Trophoblast cell (in vitro differentiated cells and primary cell): ENCODE measurements at regions not wholly inside any gene's neighbourhood (a gene's known extent, or its start where the extent isn't known, plus 50 kb on each side); places are given as distances from the start of the nearest gene placed in this dataset.
A peak's percentile ranks its signal among the peaks of the same experiment; 100 is the strongest.

Source experiments
- DNase-seq, 2 donors: peaks; one replicate each; pipeline ENCODE4 v3.0.0-alpha.2; 2016
- H2AFZ ChIP-seq: 2 replicates; pipeline ENCODE4 v1.6.1; 2013; ENCODE audit warnings: low read length, moderate library complexity, mild to moderate bottlenecking; ENCODE audit not compliant: insufficient read depth, poor library complexity
- H2AK5ac ChIP-seq: 2 replicates; pipeline ENCODE4 v1.6.1; 2013; ENCODE audit warnings: mild to moderate bottlenecking, low read length
- H2BK120ac ChIP-seq: 2 replicates; pipeline ENCODE4 v1.6.1; 2013; ENCODE audit warnings: low read length, mild to moderate bottlenecking, moderate library complexity; ENCODE audit not compliant: insufficient read depth, poor library complexity
- H2BK12ac ChIP-seq: 2 replicates; pipeline ENCODE4 v1.6.1; 2013; ENCODE audit warnings: mild to moderate bottlenecking, low read length, moderate library complexity
- H2BK5ac ChIP-seq: 2 replicates; pipeline ENCODE4 v1.6.1; 2013; ENCODE audit warnings: low read length, low read depth, moderate library complexity, mild to moderate bottlenecking; ENCODE audit not compliant: poor library complexity
- H3K14ac ChIP-seq: 2 replicates; pipeline ENCODE4 v1.6.1; 2013; ENCODE audit warnings: mild to moderate bottlenecking, low read length
- H3K18ac ChIP-seq: 2 replicates; pipeline ENCODE4 v1.6.1; 2013; ENCODE audit warnings: mild to moderate bottlenecking, low read length
- H3K23ac ChIP-seq: 2 replicates; pipeline ENCODE4 v1.6.1; 2013; ENCODE audit warnings: low read length
- H3K27ac ChIP-seq: 2 replicates; pipeline ENCODE4 v1.5.1; 2013; ENCODE audit warnings: low read depth, mild to moderate bottlenecking, inconsistent platforms, low read length, moderate library complexity
- H3K27me3 ChIP-seq: 2 replicates; pipeline ENCODE4 v1.6.1; 2013; ENCODE audit warnings: inconsistent platforms, mild to moderate bottlenecking, low read length, moderate library complexity; ENCODE audit not compliant: insufficient read depth
- H3K36me3 ChIP-seq, 2 experiments: 1 replicate in 1 of 2; 2 replicates in 1 of 2; pipeline ENCODE4 v1.6.1; 2013; ENCODE audit warnings: low read length in 2 of 2, mild to moderate bottlenecking in 2 of 2, moderate library complexity in 1 of 2; ENCODE audit not compliant: insufficient read depth in 2 of 2, control insufficient read depth in 1 of 2
- H3K4ac ChIP-seq: 2 replicates; pipeline ENCODE4 v1.6.1; 2013; ENCODE audit warnings: low read depth, mild to moderate bottlenecking, low read length, moderate library complexity
- H3K4me1 ChIP-seq, 2 experiments: 1 replicate in 1 of 2; 2 replicates in 1 of 2; pipeline ENCODE4 v1.6.1; 2013; ENCODE audit warnings: low read length in 2 of 2, mild to moderate bottlenecking in 2 of 2, moderate library complexity in 1 of 2; ENCODE audit not compliant: insufficient read depth in 2 of 2, control insufficient read depth in 1 of 2
- H3K4me2 ChIP-seq: 2 replicates; pipeline ENCODE4 v1.6.1; 2013; ENCODE audit warnings: inconsistent platforms, mild to moderate bottlenecking, low read length, moderate library complexity
- H3K4me3 ChIP-seq: 2 replicates; pipeline ENCODE4 v1.5.1; 2013; ENCODE audit warnings: mild to moderate bottlenecking, low read depth, low read length, inconsistent platforms
- H3K79me1 ChIP-seq: one replicate; pipeline ENCODE4 v1.6.1; 2013; ENCODE audit warnings: low read length
- H3K79me2 ChIP-seq: 2 replicates; pipeline ENCODE4 v1.6.1; 2013; ENCODE audit warnings: low read length, mild to moderate bottlenecking; ENCODE audit not compliant: control insufficient read depth, insufficient read depth, poor library complexity
- H3K9ac ChIP-seq: 2 replicates; pipeline ENCODE4 v1.6.1; 2013; ENCODE audit warnings: mild to moderate bottlenecking, low read length
- H3K9me3 ChIP-seq: 2 replicates; pipeline ENCODE4 v1.6.1; 2013; ENCODE audit warnings: low read depth, mild to moderate bottlenecking, control low read depth, inconsistent platforms, low read length; ENCODE audit not compliant: insufficient read depth
- H4K12ac ChIP-seq: 2 replicates; pipeline ENCODE4 v1.6.1; 2013; ENCODE audit warnings: low read depth, mild to moderate bottlenecking, low read length, moderate library complexity
- H4K8ac ChIP-seq: 2 replicates; pipeline ENCODE4 v1.6.1; 2013; ENCODE audit warnings: low read depth, mild to moderate bottlenecking, low read length, moderate library complexity
- H4K91ac ChIP-seq: one replicate; pipeline ENCODE4 v1.6.1; 2013; ENCODE audit warnings: low read depth, mild to moderate bottlenecking, low read length, moderate library complexity
- WGBS: extraction: QIAGEN DNeasy Blood & Tissue Kit; methylation state at CpG from one replicate; pipeline ENCODE4 v1.1.7; 2013; ENCODE audit warnings: missing lambda C conversion rate; ENCODE audit not compliant: insufficient read length, insufficient coverage; ENCODE audit errors: extremely low coverage; 5-methylcytosine and 5-hydroxymethylcytosine counted together

GRCh38 chrX:66915893-66916292 lies 277.0 kb upstream of the EDA2R start:
- 100% methylated on average over 1 of the region's 2 CpGs for WGBS

DNA sequence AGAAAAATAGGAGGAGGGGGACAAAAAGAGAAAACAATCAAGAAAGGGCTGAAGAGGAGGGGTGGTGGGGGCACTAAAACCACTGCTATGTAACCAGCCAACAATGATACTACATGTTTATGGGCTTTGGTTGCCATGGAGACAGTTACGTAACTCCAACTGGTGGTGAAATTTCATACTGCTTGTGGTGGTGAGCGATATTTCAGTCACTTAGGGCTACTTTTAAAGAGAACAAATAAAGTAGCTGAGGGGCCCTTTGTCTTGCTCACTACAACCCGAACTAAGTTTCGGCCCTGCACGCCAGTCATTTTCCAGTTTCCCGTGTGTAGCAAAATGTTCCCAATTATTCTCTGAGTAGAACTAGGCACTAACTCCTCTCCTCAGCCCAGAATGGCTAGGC lies 275.2 kb upstream of the EDA2R start:
- Histone ChIP-seq H2AK5ac (no peak overlapping the region), H2AFZ (no peak overlapping the region), H4K8ac (no peak overlapping the region), H4K91ac (no peak overlapping the region), H2BK5ac (no peak overlapping the region), H4K12ac (no peak overlapping the region), H3K4me2 (no peak overlapping the region), H3K27me3 (no peaks in the 10 kb centered on the region), H3K36me3 (no peaks in the 10 kb centered on the region), H3K4me3 (no peak overlapping the region), H3K79me2 (no peaks in the 10 kb centered on the region), H3K14ac (no peak overlapping the region), H3K9me3 (no peaks in the 10 kb centered on the region), H3K27ac (no peak overlapping the region), H3K9ac (no peak overlapping the region), H2BK120ac (no peak overlapping the region), H3K4ac (no peak overlapping the region), H2BK12ac (no peak overlapping the region), H3K23ac (no peak overlapping the region), H3K18ac (no peak overlapping the region), H3K79me1 (no peaks in the 10 kb centered on the region), H3K4me1 (peaks cover 0 to 6% of the 10 kb centered on the region in 2 experiments)
- no CpG with 5 or more reads among the region's 6 CpGs for WGBS
- peak; percentile 45 to 47 for DNase-seq

More at GRCh38 chrX:66915893-66916292, 277.0 kb upstream of the EDA2R start:
- Histone ChIP-seq H3K36me3 (no peaks in the 10 kb centered on the region), H2BK12ac (no peak overlapping the region), H3K4me2 (no peak overlapping the region), H3K9me3 (no peaks in the 10 kb centered on the region), H2AK5ac (no peak overlapping the region), H3K79me1 (no peaks in the 10 kb centered on the region), H3K27me3 (no peaks in the 10 kb centered on the region), H3K9ac (no peak overlapping the region), H4K91ac (no peak overlapping the region), H3K4me3 (no peak overlapping the region), H3K23ac (no peak overlapping the region), H3K4ac (no peak overlapping the region), H4K12ac (no peak overlapping the region), H3K79me2 (no peaks in the 10 kb centered on the region), H2BK120ac (no peak overlapping the region), H2BK5ac (no peak overlapping the region), H3K27ac (no peak overlapping the region), H3K18ac (no peak overlapping the region), H3K14ac (no peak overlapping the region), H4K8ac (no peak overlapping the region), H2AFZ (no peak overlapping the region), H3K4me1 (peaks cover 0 to 6% of the 10 kb centered on the region in 2 experiments)
- DNase-seq, result peak in 1 of 2 donors; percentile 8

DNA sequence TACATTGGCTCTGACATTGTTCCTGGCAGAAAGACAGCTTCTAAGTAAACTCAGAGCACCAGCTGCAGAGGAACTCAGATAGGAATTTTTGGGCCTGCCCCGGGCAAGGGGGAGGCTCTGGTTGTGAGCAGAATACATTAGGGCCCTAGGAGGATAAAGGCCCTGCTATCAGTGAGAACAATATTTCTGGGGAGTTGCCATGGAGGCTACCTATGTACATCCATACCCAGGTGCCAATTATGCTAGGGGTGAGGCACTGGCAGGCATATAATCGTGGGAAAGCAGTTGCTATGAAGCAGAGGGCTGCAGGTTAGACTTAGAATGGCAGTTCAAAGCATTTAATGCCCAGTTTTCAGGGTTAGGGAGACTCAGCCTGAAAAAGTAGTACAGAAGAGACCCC lies 273.5 kb upstream of the EDA2R start:
- Histone ChIP-seq H3K79me2 (no peaks in the 10 kb centered on the region), H4K8ac (no peak overlapping the region), H3K36me3 (no peaks in the 10 kb centered on the region), H2BK12ac (no peak overlapping the region), H3K4ac (no peak overlapping the region), H4K91ac (no peak overlapping the region), H2BK5ac (no peak overlapping the region), H2BK120ac (no peak overlapping the region), H3K4me1 (peaks cover 0 to 3% of the 10 kb centered on the region in 2 experiments), H3K9me3 (no peaks in the 10 kb centered on the region), H3K4me3 (no peak overlapping the region), H4K12ac (no peak overlapping the region), H3K4me2 (no peak overlapping the region), H3K18ac (no peak overlapping the region), H3K14ac (no peak overlapping the region), H2AFZ (no peak overlapping the region), H3K27ac (no peak overlapping the region), H3K27me3 (no peaks in the 10 kb centered on the region), H3K79me1 (no peaks in the 10 kb centered on the region), H2AK5ac (no peak overlapping the region), H3K9ac (no peak overlapping the region), H3K23ac (no peak overlapping the region)
- no peak for DNase-seq
- WGBS, result no CpG with 5 or more reads among the region's 2 CpGs

- no CpG with 5 or more reads among the region's 4 CpGs for WGBS
- H3K23ac ChIP-seq, result no peak overlapping the region
- H4K12ac ChIP-seq, result no peak overlapping the region
- H3K4me1 ChIP-seq, result no peaks in the 10 kb centered on the region
- no peak overlapping the region for H3K14ac ChIP-seq
- DNase-seq, result no peak
- no peak overlapping the region for H3K4ac ChIP-seq
- no peak overlapping the region for H3K4me2 ChIP-seq
- no peak overlapping the region for H3K27ac ChIP-seq
- H3K79me1 ChIP-seq, result no peaks in the 10 kb centered on the region
- H3K4me3 ChIP-seq, result no peak overlapping the region
- H2BK12ac ChIP-seq, result no peak overlapping the region
- H2AK5ac ChIP-seq, result no peak overlapping the region
- H4K8ac ChIP-seq, result no peak overlapping the region
- no peak overlapping the region for H4K91ac ChIP-seq
- no peaks in the 10 kb centered on the region for H3K27me3 ChIP-seq
- no peaks in the 10 kb centered on the region for H3K9me3 ChIP-seq
- no peak overlapping the region for H2AFZ ChIP-seq
- H3K18ac ChIP-seq, result no peak overlapping the region
- no peak overlapping the region for H2BK120ac ChIP-seq
- no peak overlapping the region for H2BK5ac ChIP-seq
- H3K9ac ChIP-seq, result no peak overlapping the region
- H3K36me3 ChIP-seq, result no peaks in the 10 kb centered on the region
- H3K79me2 ChIP-seq, result no peaks in the 10 kb centered on the region
Measured at GRCh38 chrX:66902081-66902480, 263.2 kb upstream of the EDA2R start.
